Neuronal stem cell (in vitro differentiated cells): ENCODE measurements at regions not wholly inside any gene's neighbourhood (a gene's known extent, or its start where the extent isn't known, plus 50 kb on each side); places are given as distances from the start of the nearest gene placed in this dataset.

ENCODE experiments used
- DNase-seq: peaks from one replicate; pipeline ENCODE4 v3.0.0-alpha.2; 2013; ENCODE audit warnings: low spot score
- H2AFZ ChIP-seq: one replicate; pipeline ENCODE4 v1.6.1; 2013; ENCODE audit warnings: mild to moderate bottlenecking, low read length, inconsistent platforms
- H2AK5ac ChIP-seq: 2 replicates; pipeline ENCODE4 v1.6.1; 2013; ENCODE audit warnings: low read depth, mild to moderate bottlenecking, inconsistent platforms, low read length, moderate library complexity, mixed read lengths
- H2BK120ac ChIP-seq: 2 replicates; pipeline ENCODE4 v1.6.1; 2013; ENCODE audit warnings: low read depth, mild to moderate bottlenecking, inconsistent platforms, low read length, moderate library complexity, mixed read lengths
- H2BK12ac ChIP-seq: one replicate; pipeline ENCODE4 v1.6.1; 2013; ENCODE audit warnings: low read length, inconsistent platforms
- H2BK15ac ChIP-seq: 2 replicates; pipeline ENCODE4 v1.6.1; 2013; ENCODE audit warnings: mild to moderate bottlenecking, low read length, inconsistent platforms, mixed read lengths
- H2BK5ac ChIP-seq: one replicate; pipeline ENCODE4 v1.6.1; 2013; ENCODE audit warnings: inconsistent platforms, mild to moderate bottlenecking, low read length, moderate library complexity
- H3K14ac ChIP-seq: one replicate; pipeline ENCODE4 v1.6.1; 2013; ENCODE audit warnings: low read length, inconsistent platforms
- H3K18ac ChIP-seq: 2 replicates; pipeline ENCODE4 v1.6.1; 2013; ENCODE audit warnings: low read length, inconsistent platforms
- H3K23ac ChIP-seq: 2 replicates; pipeline ENCODE4 v1.6.1; 2013; ENCODE audit warnings: low read depth, mild to moderate bottlenecking, mixed read lengths, low read length, inconsistent platforms; ENCODE audit not compliant: poor library complexity
- H3K27ac ChIP-seq: replicated peaks from 3 replicates; pipeline ENCODE4 v1.5.1; 2013; ENCODE audit warnings: low read length, inconsistent platforms
- H3K27me3 ChIP-seq, 3 experiments: 2 replicates each; pipeline ENCODE4 v1.6.1; 2013; ENCODE audit warnings: low read length in 3 of 3, mild to moderate bottlenecking in 2 of 3, inconsistent platforms in 1 of 3, low read depth in 1 of 3, mixed read lengths in 1 of 3, moderate library complexity in 1 of 3; ENCODE audit not compliant: control insufficient read depth in 3 of 3, insufficient read depth in 3 of 3
- H3K36me3 ChIP-seq, 2 donors: replicated peaks in 1 of 2; 2 replicates each; pipeline ENCODE4 v1.6.1; 2013; ENCODE audit warnings: low read length in 2 of 2; ENCODE audit not compliant: control insufficient read depth in 2 of 2, insufficient read depth in 2 of 2
- H3K4ac ChIP-seq: 2 replicates; pipeline ENCODE4 v1.6.1; 2013; ENCODE audit warnings: inconsistent platforms, mild to moderate bottlenecking, low read length, moderate library complexity
- H3K4me1 ChIP-seq, 2 donors: 1 replicate in 1 of 2; 2 replicates in 1 of 2; pipeline ENCODE4 v1.6.1; 2013; ENCODE audit warnings: low read length in 2 of 2, low read depth in 1 of 2; ENCODE audit not compliant: control insufficient read depth in 2 of 2, insufficient read depth in 1 of 2
- H3K4me2 ChIP-seq: one replicate; pipeline ENCODE4 v1.6.1; 2013; ENCODE audit warnings: mild to moderate bottlenecking, low read length, inconsistent platforms; ENCODE audit not compliant: insufficient read depth, poor library complexity, severe bottlenecking
- H3K4me3 ChIP-seq, 2 donors: 2 replicates each; pipeline ENCODE4 v1.5.1; 2013; ENCODE audit warnings: low read length in 2 of 2, mild to moderate bottlenecking in 2 of 2, inconsistent platforms in 1 of 2, moderate library complexity in 1 of 2
- H3K79me1 ChIP-seq: one replicate; pipeline ENCODE4 v1.6.1; 2013; ENCODE audit warnings: low read depth, mild to moderate bottlenecking, inconsistent platforms, low read length, moderate library complexity
- H3K9ac ChIP-seq: one replicate; pipeline ENCODE4 v1.6.1; 2013; ENCODE audit warnings: mild to moderate bottlenecking, low read depth, low read length, inconsistent platforms; ENCODE audit not compliant: poor library complexity
- H3K9me3 ChIP-seq, 2 donors: replicated peaks in 1 of 2; 2 replicates each; pipeline versions ENCODE3 to v1.6.1; 2013; ENCODE audit warnings: low read length in 2 of 2, mild to moderate bottlenecking in 2 of 2, inconsistent platforms in 1 of 2, low read depth in 1 of 2, mixed read lengths in 1 of 2, moderate library complexity in 1 of 2; ENCODE audit not compliant: control insufficient read depth in 2 of 2, insufficient read depth in 1 of 2
- H4K8ac ChIP-seq: one replicate; pipeline ENCODE4 v1.6.1; 2013; ENCODE audit warnings: low read depth, mild to moderate bottlenecking, inconsistent platforms, low read length, moderate library complexity
- H4K91ac ChIP-seq: one replicate; pipeline ENCODE4 v1.6.1; 2013; ENCODE audit warnings: low read length, low read depth, mild to moderate bottlenecking, inconsistent platforms; ENCODE audit not compliant: poor library complexity
- WGBS, 2 donors: extraction: QIAGEN DNeasy Blood & Tissue Kit; methylation state at CpG; one replicate each; pipeline ENCODE4 v1.1.7; 2013; ENCODE audit warnings: missing lambda C conversion rate in 2 of 2, mixed read lengths in 1 of 2; ENCODE audit not compliant: insufficient read length in 2 of 2, insufficient replicate concordance in 1 of 2; ENCODE audit errors: extremely low coverage in 2 of 2; 5-methylcytosine and 5-hydroxymethylcytosine counted together

DNA sequence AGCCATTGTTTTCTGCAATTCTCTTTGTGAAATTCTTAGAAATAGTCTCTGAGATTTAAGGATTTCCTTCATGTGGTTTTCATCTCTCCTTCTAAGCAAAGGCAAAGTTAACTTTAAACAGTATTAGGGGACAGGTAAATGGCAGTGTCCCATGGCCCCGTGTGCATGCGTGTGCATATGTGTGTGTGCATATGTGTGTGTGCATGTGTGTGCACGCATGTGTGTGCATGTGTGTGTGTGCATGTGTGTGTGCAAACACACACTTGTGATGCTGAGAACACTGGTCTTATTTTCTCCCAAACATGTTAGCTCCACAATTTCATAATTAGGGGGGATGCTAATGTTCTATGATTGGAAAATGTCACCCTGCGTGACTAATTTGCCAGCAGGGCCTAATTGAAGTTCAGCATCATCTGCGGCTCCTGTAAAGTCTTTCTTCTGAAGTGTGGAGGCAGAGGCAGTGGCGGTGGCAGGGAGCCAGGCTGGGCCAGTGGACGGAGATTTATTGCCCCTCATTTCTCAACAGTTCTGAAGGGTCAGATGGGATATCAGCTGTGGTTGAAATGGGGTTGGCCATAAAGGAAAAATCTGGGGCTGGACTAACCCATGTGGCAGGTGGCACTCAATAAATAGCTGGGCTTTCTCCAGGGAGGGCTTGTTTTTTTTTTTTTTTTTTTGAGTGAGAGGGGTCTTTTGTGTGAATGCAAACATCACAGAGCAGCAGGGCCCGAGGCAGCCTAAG is 289.3 kb upstream of the PODXL start:
- H4K8ac ChIP-seq: no peak overlapping the region
- H3K14ac ChIP-seq: no peak overlapping the region
- no peaks in the 10 kb centered on the region for H3K79me1 ChIP-seq
- H3K36me3 ChIP-seq: no peaks in the 10 kb centered on the region
- no peak overlapping the region for H3K4me2 ChIP-seq
- no peak for DNase-seq
- no CpG with 5 or more reads among the region's 8 CpGs for WGBS, 2 donors
- H3K18ac ChIP-seq: no peak overlapping the region
- H3K4me1 ChIP-seq: no peaks in the 10 kb centered on the region
- H3K27ac ChIP-seq: no peak overlapping the region
- no peak overlapping the region for H2BK5ac ChIP-seq
- H2BK12ac ChIP-seq: no peak overlapping the region
- no peak overlapping the region for H4K91ac ChIP-seq
- peaks cover 0 to 2% of the 10 kb centered on the region in 2 donors for H3K9me3 ChIP-seq
- peaks cover 0 to 5% (median 0%) of the 10 kb centered on the region in 3 experiments for H3K27me3 ChIP-seq
- H2AK5ac ChIP-seq: no peak overlapping the region
- no peak overlapping the region for H2AFZ ChIP-seq
- no peak overlapping the region for H3K23ac ChIP-seq
- no peak overlapping the region for H2BK15ac ChIP-seq
- peak overlapping the region in 1 of 2 donors; percentile 65 for H3K4me3 ChIP-seq
- no peak overlapping the region for H3K4ac ChIP-seq
- H2BK120ac ChIP-seq: no peak overlapping the region
- no peak overlapping the region for H3K9ac ChIP-seq

DNA sequence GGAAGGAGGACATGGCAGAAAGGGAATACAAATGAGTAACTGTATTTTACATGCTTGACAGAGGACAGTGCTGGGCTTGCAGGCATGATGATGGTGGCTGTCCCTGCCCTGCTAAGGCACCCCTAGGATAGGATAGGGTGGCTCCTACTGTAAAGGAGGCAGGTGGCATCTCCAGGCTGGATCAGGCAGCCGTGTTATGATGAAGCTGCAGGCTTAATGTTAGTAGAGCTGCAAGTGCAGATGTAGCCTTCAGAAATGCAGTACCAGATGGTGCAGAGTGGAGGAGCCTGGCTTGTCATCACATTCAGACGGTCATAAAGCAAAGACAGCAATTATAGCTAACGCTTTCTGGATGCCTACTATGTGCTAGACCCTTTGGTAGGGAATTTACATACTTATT is 287.9 kb upstream of the PODXL start:
- Histone ChIP-seq H2AK5ac (no peak overlapping the region), H3K4ac (no peak overlapping the region), H2AFZ (no peak overlapping the region), H2BK15ac (no peak overlapping the region), H3K4me2 (no peak overlapping the region), H3K9me3 (peaks cover 0 to 2% of the 10 kb centered on the region in 2 donors), H3K23ac (no peak overlapping the region), H3K9ac (no peak overlapping the region), H3K4me3 (no peak overlapping the region), H3K14ac (no peak overlapping the region), H3K36me3 (no peaks in the 10 kb centered on the region), H3K27me3 (peaks cover 0 to 1% (median 0%) of the 10 kb centered on the region in 3 experiments), H3K27ac (no peak overlapping the region), H2BK12ac (no peak overlapping the region), H3K18ac (no peak overlapping the region), H2BK120ac (no peak overlapping the region), H4K8ac (no peak overlapping the region), H3K4me1 (no peaks in the 10 kb centered on the region), H4K91ac (no peak overlapping the region), H3K79me1 (no peaks in the 10 kb centered on the region), H2BK5ac (no peak overlapping the region)
- no CpG with 5 or more reads among the region's 3 CpGs for WGBS, 2 donors
- no peak for DNase-seq

DNA sequence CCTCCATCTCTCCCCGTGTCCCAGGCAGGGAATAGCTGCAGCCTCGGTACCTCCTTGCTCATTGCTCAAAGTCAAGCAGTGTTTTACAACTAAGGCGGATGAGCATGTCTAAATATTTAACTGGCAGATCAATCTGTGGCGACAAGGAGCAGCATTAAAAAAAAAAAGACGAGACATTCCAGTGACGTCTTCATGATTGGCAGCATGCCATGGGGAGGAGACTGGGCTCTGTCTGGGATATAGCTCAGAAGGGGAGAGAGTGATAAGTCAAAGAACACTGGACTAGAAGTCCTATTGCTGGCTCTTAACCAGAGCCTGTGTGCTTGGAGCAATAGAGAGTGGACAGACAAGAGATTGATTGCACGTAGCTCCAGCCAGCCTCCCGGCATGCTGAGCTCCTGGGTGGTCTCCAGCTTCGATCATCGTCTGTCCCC is 287.5 kb upstream of the PODXL start:
- Histone ChIP-seq H4K91ac (no peak overlapping the region), H3K4me2 (no peak overlapping the region), H3K14ac (no peak overlapping the region), H3K9ac (no peak overlapping the region), H3K4me1 (no peaks in the 10 kb centered on the region), H3K36me3 (no peaks in the 10 kb centered on the region), H3K18ac (peak overlapping the region; percentile 49), H2BK120ac (no peak overlapping the region), H3K27me3 (no peaks in the 10 kb centered on the region), H2BK15ac (no peak overlapping the region), H3K4me3 (no peak overlapping the region), H3K4ac (no peak overlapping the region), H3K27ac (no peak overlapping the region), H2AK5ac (no peak overlapping the region), H4K8ac (no peak overlapping the region), H3K23ac (no peak overlapping the region), H2BK5ac (no peak overlapping the region), H3K9me3 (peaks cover 0 to 2% of the 10 kb centered on the region in 2 donors), H3K79me1 (no peaks in the 10 kb centered on the region), H2BK12ac (no peak overlapping the region), H2AFZ (no peak overlapping the region)
- no peak for DNase-seq
- WGBS, 2 donors: no CpG with 5 or more reads among the region's 10 CpGs

DNA sequence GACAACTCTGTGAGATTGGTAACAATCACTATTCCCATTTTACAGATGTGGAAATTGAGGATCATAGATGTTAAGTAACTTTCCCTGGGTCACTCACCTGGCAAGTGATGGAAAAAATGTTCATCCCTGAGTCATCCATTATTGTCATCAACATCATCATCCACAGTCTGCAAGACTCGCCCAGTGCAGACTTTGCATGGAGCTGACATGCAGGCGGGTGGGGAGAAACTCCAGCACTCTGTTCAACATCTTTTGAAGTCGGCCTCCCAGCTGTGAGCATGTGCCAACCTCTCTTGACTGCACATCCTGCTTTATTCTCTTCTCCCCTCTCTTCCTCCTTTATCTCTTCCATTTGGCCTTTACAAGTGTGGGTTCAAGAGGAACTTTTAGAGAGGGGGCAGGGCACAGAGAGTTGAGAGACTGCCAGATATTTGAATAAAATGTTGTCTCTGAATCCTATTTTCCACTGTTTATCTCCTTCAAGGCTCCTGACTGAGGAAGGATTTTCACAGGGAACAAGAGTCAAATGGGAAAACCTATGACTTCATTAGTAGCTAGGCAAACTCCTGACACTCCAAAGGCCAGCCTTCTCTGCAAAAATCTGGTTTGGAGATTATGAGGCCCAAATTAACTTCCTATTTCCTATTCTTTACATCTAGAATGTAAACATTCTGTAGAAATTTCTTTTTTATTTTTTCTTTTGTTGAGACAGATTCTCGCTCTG is 283.7 kb upstream of the PODXL start:
- Histone ChIP-seq H3K36me3 (no peaks in the 10 kb centered on the region), H3K4me3 (no peak overlapping the region), H3K23ac (no peak overlapping the region), H3K27ac (no peak overlapping the region), H3K4me1 (peaks cover 0 to 1% of the 10 kb centered on the region in 2 donors), H3K9ac (no peak overlapping the region), H3K18ac (no peak overlapping the region), H4K91ac (no peak overlapping the region), H2AFZ (no peak overlapping the region), H3K79me1 (no peaks in the 10 kb centered on the region), H2AK5ac (no peak overlapping the region), H3K9me3 (no peaks in the 10 kb centered on the region), H3K14ac (no peak overlapping the region), H4K8ac (no peak overlapping the region), H2BK5ac (no peak overlapping the region), H2BK120ac (no peak overlapping the region), H3K27me3 (peaks cover 0 to 1% (median 0%) of the 10 kb centered on the region in 3 experiments), H2BK12ac (no peak overlapping the region), H2BK15ac (no peak overlapping the region), H3K4ac (no peak overlapping the region), H3K4me2 (no peak overlapping the region)
- WGBS, 2 donors: no CpG with 5 or more reads among the region's 4 CpGs
- DNase-seq: no peak
